Hepatocyte (in vitro differentiated cells): ENCODE measurements at regions not wholly inside any gene's neighbourhood (a gene's known extent, or its start where the extent isn't known, plus 50 kb on each side); places are given as distances from the start of the nearest gene placed in this dataset.

Source experiments
- EZH2 ChIP-seq: fragments of 200-600 bp; sonication (generic); IDR thresholded peaks from 2 replicates; pipeline ENCODE4 v1.6.1; 2016; ENCODE audit warnings: antibody characterized with exemption, mild to moderate bottlenecking, borderline replicate concordance
- EZH2phosphoT487 ChIP-seq: fragments of 200-600 bp; sonication (generic); IDR thresholded peaks from one replicate; pipeline ENCODE4 v1.6.1; 2018; ENCODE audit warnings: antibody characterized with exemption, mild to moderate bottlenecking, low read depth, moderate library complexity; ENCODE audit not compliant: unreplicated experiment, severe bottlenecking
- TF ChIP-seq, protein P1 (sequence below): fragments of 200-600 bp; sonication (generic); IDR thresholded peaks from 2 replicates; pipeline ENCODE4 v1.5.1; 2016; ENCODE audit warnings: antibody characterized with exemption, mild to moderate bottlenecking; ENCODE audit not compliant: poor library complexity

DNA sequence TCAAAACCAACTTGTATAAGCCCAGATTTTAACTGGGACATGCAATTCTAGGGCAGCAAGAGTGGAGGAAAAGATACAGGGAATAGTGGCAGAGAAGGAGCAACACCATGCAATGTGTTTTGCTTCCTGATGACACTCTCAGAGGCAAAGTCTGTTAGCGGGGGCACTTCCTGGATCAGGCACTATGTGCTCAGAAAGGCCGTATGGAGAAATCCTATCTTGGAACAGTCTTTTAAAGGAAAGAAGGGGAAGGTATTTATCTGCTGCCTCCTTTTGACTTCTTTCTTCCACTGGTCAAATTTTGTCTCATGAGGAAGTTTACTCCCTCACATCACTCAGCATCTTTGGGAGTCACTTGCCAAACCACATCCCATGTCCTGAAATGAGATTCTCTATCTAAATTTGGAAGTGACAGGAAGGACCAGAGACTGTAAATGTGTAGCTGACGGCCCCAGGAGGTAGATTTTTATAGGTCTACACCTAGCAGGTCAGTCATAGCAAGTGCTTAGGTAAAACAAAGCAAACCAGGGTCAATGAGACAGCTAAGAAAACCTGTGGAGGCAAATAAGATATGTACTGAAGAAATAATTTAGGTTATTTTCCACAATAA lies 91.7 kb upstream of the ELOVL5 start:
- TF ChIP-seq, protein P1, sequence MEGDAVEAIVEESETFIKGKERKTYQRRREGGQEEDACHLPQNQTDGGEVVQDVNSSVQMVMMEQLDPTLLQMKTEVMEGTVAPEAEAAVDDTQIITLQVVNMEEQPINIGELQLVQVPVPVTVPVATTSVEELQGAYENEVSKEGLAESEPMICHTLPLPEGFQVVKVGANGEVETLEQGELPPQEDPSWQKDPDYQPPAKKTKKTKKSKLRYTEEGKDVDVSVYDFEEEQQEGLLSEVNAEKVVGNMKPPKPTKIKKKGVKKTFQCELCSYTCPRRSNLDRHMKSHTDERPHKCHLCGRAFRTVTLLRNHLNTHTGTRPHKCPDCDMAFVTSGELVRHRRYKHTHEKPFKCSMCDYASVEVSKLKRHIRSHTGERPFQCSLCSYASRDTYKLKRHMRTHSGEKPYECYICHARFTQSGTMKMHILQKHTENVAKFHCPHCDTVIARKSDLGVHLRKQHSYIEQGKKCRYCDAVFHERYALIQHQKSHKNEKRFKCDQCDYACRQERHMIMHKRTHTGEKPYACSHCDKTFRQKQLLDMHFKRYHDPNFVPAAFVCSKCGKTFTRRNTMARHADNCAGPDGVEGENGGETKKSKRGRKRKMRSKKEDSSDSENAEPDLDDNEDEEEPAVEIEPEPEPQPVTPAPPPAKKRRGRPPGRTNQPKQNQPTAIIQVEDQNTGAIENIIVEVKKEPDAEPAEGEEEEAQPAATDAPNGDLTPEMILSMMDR: no peak
- TF ChIP-seq EZH2phosphoT487: no peak
- no peak for TF ChIP-seq EZH2
